Hypothalamus (tissue), 51 donors: ENCODE measurements at regions not wholly inside any gene's neighbourhood (a gene's known extent, or its start where the extent isn't known, plus 50 kb on each side); places are given as distances from the start of the nearest gene placed in this dataset.

Source experiments
- DNase-seq, 51 donors: peaks; one replicate each; lab custom pipeline; 2025; lab: John Stamatoyannopoulos, UW

DNA sequence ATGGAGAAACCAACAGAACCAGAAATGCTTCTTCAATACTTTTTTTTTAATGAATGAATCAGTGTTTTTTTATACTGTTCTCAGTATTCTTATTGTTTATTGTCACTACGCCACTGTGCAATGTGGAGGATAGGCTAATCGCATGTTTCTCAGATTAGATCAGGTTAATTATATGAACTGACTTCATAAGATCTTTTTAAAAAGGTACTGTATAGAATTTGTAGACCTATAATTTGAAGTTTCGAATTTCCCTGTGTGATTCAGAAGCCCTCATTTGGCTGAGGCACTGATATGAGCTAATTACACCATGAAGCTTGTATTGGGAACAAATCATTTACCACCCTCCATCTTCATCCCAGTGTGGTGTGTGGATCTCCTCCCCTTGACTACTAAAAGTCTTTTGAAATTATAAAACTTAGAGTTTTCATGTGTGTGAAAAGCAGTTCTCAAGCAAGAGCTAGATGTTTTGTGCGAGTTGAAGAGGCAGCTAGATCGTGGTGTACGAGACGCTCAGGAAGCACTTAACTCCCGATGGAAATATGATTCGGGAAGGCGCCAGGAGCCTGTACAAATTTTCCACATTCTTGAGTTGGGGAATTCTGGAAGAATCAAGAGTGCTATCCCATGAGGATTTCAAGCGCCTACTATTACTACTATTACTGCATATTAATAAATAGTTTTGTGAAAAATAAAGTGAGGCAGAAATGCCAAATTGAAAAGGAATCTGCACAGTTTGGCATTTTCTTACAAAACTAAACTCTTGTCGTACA lies 52.1 kb upstream of the KCNE2 start:
- no peak for DNase-seq

DNA sequence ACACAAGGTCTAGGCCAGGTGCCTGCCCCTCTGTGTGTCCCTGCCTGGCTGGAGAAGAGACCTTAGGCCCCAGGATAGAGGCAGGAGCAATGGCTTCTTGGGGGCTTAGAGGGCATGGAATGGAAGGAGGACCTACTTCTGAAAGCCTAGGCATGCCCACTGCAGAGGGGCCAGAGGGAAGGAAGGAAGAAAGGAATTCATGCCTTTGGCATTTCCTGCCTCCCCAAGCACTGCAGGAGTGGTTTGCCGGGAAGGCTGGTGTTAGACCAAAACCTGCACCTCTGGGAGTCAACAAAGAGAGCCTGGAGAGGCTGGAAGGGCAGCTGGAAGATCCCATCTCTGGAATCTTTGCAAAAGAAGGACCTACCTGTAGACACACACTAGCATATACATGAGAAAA lies 50.7 kb upstream of the KCNE2 start:
- DNase-seq = no peak
